ENCODE measurements at regions not wholly inside any gene's neighbourhood (a gene's known extent, or its start where the extent isn't known, plus 50 kb on each side); places are given as distances from the start of the nearest gene placed in this dataset.

DNA sequence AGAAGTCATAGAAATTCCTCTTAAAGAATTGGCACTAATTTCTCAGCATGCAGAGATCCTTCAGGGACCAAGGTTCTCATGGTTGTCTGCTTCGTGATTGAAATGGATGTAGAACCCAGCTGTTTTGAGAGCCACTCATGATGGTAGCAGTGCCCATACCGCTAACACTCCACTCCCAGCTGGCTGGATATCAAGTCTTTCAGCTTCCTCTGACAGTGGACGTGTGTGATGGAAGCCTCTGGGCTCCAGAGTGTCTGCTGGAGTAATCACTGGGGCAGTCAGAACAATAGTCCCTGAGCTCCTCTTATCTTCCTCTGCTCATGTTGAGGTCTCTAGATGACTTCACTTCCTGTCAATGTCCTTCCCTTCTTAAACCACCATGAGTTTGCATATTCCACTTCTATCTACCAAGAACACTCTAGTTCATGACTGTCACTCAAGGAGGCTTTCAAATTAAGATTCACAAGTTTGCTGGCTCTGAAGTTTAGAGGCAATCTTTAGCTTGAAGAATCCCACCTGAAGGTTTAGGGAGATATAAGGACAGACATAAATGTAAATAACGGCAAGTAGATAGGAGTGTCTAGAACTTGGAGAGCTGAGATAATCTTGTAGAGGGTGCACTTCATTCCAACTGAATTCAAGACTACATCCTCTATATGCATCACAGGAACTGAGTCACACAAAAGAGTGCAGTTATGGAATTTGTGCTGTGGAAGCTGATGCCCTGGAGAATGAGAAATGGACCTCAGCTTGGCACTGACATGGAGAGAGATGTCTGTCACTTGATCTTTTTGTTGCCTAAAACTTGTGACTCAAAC is 64.5 kb upstream of the WDR1 start:
- no TSS peak for BruUV-seq (replicated peaks)
- no peak overlapping the region for H3K4me3 ChIP-seq (replicated peaks in 1 of 3; ENCODE audit: insufficient read depth in 1 of 3, low read depth in 2 of 3, low read length in 3 of 3)
- H3K9ac ChIP-seq (ENCODE audit: insufficient read depth, low read depth, low read length), result no peak overlapping the region
- no peak for ATAC-seq
- no peak for DNase-seq (ENCODE audit: low spot score)
- H3K79me2 ChIP-seq (ENCODE audit: insufficient read depth, low read length), result no peaks in the 10 kb centered on the region
- H3K36me3 ChIP-seq (replicated peaks in 1 of 2; ENCODE audit: control insufficient read depth in 1 of 2, insufficient read depth in 2 of 2, low read length in 2 of 2), result no peaks in the 10 kb centered on the region
- H3K4me2 ChIP-seq (ENCODE audit: low read depth, low read length), result no peak overlapping the region
- ChIA-PET CTCF (ENCODE audit: low intra/inter-chr PET ratio, low total read pairs) (no interaction called here), POLR2A (no interaction called here)
- H3K4me1 ChIP-seq (ENCODE audit: insufficient read depth, low read length), result no peaks in the 10 kb centered on the region
- H3K27ac ChIP-seq (ENCODE audit: extremely low read length, insufficient read depth, low read length), result no peak overlapping the region
- intact Hi-C loops (cut with micrococcal nuclease; ENCODE audit: unreplicated experiment) (no loop called here), in situ Hi-C loops (cut with HindIII; ENCODE audit: extremely low pct_ligation_motif_present, low pct_unique_long_range_greater_than_20kb) (no loop called here)
- 20% methylated on average over 4 of the region's 4 CpGs for WGBS (ENCODE audit: low lambda C conversion rate)
- no peaks in the 10 kb centered on the region for H3K9me3 ChIP-seq (ENCODE audit: low read length)
- no peaks in the 10 kb centered on the region for H4K20me1 ChIP-seq (ENCODE audit: insufficient read depth, low read length)
- FAIRE-seq, result no peak
- no peak overlapping the region for H2AFZ ChIP-seq (ENCODE audit: low read length)
- no peak for TF ChIP-seq GPN1 (CRISPR knock-in tag; IDR thresholded peaks at IDR 0.05; ENCODE audit: borderline replicate concordance)
- TF ChIP-seq, protein P1, sequence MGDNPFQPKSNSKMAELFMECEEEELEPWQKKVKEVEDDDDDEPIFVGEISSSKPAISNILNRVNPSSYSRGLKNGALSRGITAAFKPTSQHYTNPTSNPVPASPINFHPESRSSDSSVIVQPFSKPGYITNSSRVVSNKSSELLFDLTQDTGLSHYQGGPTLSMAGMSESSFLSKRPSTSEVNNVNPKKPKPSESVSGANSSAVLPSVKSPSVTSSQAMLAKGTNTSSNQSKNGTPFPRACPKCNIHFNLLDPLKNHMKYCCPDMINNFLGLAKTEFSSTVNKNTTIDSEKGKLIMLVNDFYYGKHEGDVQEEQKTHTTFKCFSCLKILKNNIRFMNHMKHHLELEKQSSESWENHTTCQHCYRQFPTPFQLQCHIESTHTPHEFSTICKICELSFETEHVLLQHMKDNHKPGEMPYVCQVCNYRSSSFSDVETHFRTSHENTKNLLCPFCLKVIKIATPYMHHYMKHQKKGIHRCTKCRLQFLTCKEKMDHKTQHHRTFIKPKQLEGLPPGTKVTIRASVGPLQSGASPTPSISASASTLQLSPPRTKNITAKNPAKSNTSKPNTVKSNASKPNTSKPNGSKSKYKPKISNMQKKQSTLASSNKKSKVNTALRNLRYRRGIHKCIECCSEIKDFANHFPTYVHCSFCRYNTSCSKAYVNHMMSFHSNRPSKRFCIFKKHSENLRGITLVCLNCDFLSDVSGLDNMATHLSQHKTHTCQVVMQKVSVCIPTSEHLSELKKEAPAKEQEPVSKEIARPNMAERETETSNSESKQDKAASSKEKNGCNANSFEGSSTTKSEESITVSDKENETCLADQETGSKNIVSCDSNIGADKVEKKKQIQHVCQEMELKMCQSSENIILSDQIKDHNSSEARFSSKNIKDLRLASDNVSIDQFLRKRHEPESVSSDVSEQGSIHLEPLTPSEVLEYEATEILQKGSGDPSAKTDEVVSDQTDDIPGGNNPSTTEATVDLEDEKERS (CRISPR knock-in tag; IDR thresholded peaks at IDR 0.05), result no peak
- TF ChIP-seq ZNF841 (CRISPR knock-in tag; IDR thresholded peaks at IDR 0.05; ENCODE audit: borderline replicate concordance), result no peak
- no peak for TF ChIP-seq PRPF4 (IDR thresholded peaks at IDR 0.05; ENCODE audit: low read depth, low read length, poor library complexity, severe bottlenecking)
- no peak for TF ChIP-seq ZNF761 (CRISPR knock-in tag; conservative IDR thresholded peaks at IDR 0.05)
- TF ChIP-seq NR2F1 (CRISPR knock-in tag; IDR thresholded peaks at IDR 0.05), result no peak
- TF ChIP-seq, protein P2, sequence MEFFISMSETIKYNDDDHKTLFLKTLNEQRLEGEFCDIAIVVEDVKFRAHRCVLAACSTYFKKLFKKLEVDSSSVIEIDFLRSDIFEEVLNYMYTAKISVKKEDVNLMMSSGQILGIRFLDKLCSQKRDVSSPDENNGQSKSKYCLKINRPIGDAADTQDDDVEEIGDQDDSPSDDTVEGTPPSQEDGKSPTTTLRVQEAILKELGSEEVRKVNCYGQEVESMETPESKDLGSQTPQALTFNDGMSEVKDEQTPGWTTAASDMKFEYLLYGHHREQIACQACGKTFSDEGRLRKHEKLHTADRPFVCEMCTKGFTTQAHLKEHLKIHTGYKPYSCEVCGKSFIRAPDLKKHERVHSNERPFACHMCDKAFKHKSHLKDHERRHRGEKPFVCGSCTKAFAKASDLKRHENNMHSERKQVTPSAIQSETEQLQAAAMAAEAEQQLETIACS (CRISPR knock-in tag; IDR thresholded peaks at IDR 0.05), result no peak
- no peak for TF ChIP-seq RBM22 (optimal IDR thresholded peaks at IDR 0.05; ENCODE audit: low read length)
- TF ChIP-seq KDM4B (CRISPR knock-in tag; IDR thresholded peaks at IDR 0.05), result no peak
- TF ChIP-seq MAFK (conservative IDR thresholded peaks at IDR 0.05 in 1 of 2, IDR thresholded peaks at IDR 0.05 in 1 of 2; ENCODE audit: low read length in 2 of 2), result no peak
- TF ChIP-seq, protein P3, sequence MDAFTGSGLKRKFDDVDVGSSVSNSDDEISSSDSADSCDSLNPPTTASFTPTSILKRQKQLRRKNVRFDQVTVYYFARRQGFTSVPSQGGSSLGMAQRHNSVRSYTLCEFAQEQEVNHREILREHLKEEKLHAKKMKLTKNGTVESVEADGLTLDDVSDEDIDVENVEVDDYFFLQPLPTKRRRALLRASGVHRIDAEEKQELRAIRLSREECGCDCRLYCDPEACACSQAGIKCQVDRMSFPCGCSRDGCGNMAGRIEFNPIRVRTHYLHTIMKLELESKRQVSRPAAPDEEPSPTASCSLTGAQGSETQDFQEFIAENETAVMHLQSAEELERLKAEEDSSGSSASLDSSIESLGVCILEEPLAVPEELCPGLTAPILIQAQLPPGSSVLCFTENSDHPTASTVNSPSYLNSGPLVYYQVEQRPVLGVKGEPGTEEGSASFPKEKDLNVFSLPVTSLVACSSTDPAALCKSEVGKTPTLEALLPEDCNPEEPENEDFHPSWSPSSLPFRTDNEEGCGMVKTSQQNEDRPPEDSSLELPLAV (CRISPR knock-in tag; conservative IDR thresholded peaks at IDR 0.05; ENCODE audit: low read depth), result no peak
- TF ChIP-seq ZNF772 (CRISPR knock-in tag; IDR thresholded peaks at IDR 0.05), result no peak
- TF ChIP-seq REL (CRISPR knock-in tag; conservative IDR thresholded peaks at IDR 0.05), result no peak
- no peak for TF ChIP-seq HES4 (CRISPR knock-in tag; IDR thresholded peaks at IDR 0.05; ENCODE audit: borderline replicate concordance)
- no peak for TF ChIP-seq ZNF614 (CRISPR knock-in tag; IDR thresholded peaks at IDR 0.05; ENCODE audit: borderline replicate concordance)
- H3K27me3 ChIP-seq (ENCODE audit: control insufficient read depth in 1 of 2, insufficient read depth in 2 of 2, low read length in 2 of 2), result no peaks in the 10 kb centered on the region
